ENCODE measurements at regions not wholly inside any gene's neighbourhood (a gene's known extent, or its start where the extent isn't known, plus 50 kb on each side); places are given as distances from the start of the nearest gene placed in this dataset.

DNA sequence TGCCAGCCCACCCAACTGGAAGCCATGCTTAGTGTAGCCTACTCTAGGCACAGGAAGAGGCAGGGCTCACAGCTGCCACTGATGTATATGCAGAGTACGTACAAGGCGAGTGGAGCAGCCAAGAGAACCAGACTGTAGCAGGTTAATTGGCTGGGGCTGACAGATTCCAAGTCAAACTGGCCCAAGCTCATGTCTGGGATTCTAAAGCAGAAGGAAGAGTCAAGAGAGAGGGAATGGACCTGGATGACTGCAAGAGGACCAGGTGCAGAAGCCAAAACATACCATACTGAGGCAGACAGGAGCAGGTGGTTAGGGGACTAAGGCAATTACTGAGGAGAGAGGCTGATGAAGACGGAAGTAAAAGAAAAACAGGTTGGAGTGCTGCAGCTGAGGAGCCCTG, 51.3 kb upstream of the LRRN2 start:
- Mint-ChIP-seq H3K27ac (no peak overlapping the region), H3K27me3 (peaks cover 45% of the 10 kb centered on the region)

DNA sequence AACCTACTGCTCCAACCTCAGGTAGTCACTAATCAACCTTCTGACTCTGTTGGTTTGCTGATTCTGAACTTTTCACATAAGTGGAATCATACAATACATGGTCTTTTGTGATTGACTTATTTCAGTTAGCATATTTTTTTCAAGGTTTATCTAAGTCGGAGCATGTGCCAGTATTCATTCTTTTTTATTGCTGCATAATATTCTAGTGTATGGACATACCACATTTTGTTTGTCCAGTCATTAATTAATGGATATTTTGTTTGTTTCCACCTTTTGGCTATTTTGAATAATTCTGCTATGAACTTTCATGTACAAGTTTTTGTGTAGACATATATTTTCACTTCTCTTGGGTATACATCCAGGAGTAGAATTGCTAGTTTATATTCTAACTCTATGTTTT, 53.0 kb upstream of the LRRN2 start:
- Mint-ChIP-seq H3K36me3 (no peaks in the 10 kb centered on the region), H3K9me3 (peaks cover 12% of the 10 kb centered on the region), H3K4me1 (no peaks in the 10 kb centered on the region), H3K27me3 (peaks cover 48% of the 10 kb centered on the region), H3K27ac (no peak overlapping the region), H3K4me3 (no peak overlapping the region)
- no peak for ATAC-seq

More for the DNA sequence above, 51.3 kb upstream of the LRRN2 start:
- Mint-ChIP-seq H3K9me3 (peaks cover 12% of the 10 kb centered on the region), H3K4me3 (no peak overlapping the region), H3K4me1 (no peaks in the 10 kb centered on the region), H3K36me3 (no peaks in the 10 kb centered on the region)
- ATAC-seq, result no peak

DNA sequence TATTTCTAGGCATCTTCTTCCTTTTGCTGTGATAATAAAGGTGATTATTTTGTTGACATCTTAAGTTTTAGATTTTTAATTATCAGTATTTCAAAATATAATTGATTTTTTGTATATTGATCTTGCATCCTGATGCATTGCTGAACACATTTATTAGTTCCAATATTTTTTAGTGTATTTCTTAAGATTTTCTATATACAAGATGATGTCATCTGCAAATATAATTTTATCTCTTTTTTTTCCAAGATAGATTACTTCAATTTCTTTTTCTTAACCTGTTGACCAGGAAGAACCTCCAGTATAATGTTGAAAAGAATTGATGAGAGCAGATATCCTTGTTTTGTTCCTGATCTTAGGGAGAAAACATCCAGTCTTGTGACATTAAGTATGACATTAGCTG, 54.8 kb upstream of the LRRN2 start:
- Mint-ChIP-seq H3K4me1 (no peaks in the 10 kb centered on the region), H3K36me3 (no peaks in the 10 kb centered on the region), H3K27me3 (peaks cover 42% of the 10 kb centered on the region), H3K4me3 (no peak overlapping the region), H3K9me3 (peaks cover 12% of the 10 kb centered on the region), H3K27ac (no peak overlapping the region)
- ATAC-seq, result no peak

DNA sequence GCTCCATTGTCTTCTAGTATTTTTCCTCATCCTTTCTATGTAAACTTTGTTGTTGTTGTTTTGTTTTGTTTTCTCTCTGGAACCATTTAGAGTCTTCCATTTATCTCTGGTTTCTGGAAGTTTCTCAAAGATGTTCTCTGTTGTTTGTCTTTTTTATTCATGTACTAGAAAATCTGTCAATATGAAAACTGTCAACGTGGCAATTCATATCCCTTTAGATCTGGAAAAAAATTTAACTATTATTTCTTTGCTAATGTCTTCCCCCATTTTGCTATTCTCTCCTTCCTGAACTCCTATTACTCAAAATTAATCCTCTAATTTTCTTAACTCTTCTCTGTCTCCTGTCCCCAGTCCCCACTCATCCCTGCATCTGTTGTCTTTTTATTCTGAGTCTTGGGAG, 55.9 kb upstream of the LRRN2 start:
- Mint-ChIP-seq H3K4me3 (no peak overlapping the region), H3K27ac (no peak overlapping the region)
- no peak for ATAC-seq

DNA sequence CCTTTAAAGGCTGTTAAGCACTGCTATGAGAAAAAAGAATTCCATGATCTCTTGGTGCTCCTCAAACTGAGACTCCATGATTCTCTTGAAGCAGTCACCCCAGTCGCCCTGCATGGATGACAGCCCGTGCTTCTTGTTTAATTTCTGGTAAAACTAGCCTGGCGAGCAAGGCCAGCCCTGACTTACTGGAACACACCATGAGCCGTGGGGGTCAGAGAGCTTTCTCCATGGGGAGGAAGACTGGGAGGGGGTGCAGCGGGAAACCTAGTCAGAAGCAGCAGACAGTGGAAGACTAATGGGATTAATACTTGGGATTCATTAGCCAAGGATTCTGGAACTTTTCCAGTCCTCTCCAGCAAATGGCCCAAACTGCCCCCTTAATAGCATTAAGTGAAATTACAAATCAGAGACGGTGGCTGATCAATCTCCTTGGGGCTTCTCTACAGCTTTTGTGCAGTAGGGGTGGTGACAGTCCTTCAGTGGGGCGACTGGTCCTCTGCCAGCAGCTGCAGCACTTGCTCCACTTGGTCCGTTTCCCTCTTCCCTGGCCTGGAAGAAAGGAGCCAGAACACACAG, 57.2 kb upstream of the LRRN2 start:
- no peak overlapping the region for H3K27ac Mint-ChIP-seq
- no peak overlapping the region for H3K4me3 Mint-ChIP-seq
- peaks cover 5% of the 10 kb centered on the region for H3K9me3 Mint-ChIP-seq
- no peaks in the 10 kb centered on the region for H3K4me1 Mint-ChIP-seq
- H3K27me3 Mint-ChIP-seq, result peaks cover 35% of the 10 kb centered on the region
- H3K36me3 Mint-ChIP-seq, result no peaks in the 10 kb centered on the region
- ATAC-seq, result no peak

More for the DNA sequence above, 55.9 kb upstream of the LRRN2 start:
- peaks cover 42% of the 10 kb centered on the region for H3K27me3 Mint-ChIP-seq
- H3K36me3 Mint-ChIP-seq, result no peaks in the 10 kb centered on the region
- H3K9me3 Mint-ChIP-seq, result peaks cover 12% of the 10 kb centered on the region
- no peaks in the 10 kb centered on the region for H3K4me1 Mint-ChIP-seq

DNA sequence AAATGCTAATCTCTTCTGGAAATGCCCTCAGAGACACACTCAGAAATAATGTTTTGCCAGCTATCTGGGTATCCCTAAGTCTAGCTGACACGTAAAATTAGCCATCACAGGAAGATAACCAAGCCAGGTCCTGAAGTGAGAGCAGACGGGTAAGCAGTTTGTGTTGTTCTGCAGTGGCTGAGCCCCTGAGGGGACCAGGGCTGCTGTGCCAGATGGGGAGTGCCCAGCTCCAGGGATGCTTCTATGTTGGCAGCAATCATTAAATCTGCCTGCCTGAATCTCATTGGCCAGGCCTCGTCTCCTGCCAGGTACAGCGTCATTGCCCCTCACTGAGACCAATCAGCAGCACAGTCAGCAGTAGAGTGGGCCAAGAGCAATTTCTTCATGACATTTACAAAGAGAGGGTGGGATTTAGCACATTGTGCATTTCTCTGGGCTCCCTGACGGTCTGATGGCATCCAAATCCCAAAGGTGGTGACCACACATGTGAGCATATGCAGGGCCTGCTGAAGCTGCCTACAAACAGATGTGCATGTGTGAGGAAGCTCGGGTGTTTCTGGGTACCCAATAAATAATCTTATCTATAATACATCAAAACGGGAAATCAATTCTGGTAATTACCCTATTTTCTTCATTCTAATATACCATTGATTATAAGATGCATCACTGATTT, 58.7 kb upstream of the LRRN2 start:
- Mint-ChIP-seq H3K36me3 (no peaks in the 10 kb centered on the region), H3K27ac (no peak overlapping the region), H3K27me3 (peaks cover 31% of the 10 kb centered on the region), H3K4me1 (no peaks in the 10 kb centered on the region), H3K9me3 (no peaks in the 10 kb centered on the region), H3K4me3 (no peak overlapping the region)
- no peak for ATAC-seq

DNA sequence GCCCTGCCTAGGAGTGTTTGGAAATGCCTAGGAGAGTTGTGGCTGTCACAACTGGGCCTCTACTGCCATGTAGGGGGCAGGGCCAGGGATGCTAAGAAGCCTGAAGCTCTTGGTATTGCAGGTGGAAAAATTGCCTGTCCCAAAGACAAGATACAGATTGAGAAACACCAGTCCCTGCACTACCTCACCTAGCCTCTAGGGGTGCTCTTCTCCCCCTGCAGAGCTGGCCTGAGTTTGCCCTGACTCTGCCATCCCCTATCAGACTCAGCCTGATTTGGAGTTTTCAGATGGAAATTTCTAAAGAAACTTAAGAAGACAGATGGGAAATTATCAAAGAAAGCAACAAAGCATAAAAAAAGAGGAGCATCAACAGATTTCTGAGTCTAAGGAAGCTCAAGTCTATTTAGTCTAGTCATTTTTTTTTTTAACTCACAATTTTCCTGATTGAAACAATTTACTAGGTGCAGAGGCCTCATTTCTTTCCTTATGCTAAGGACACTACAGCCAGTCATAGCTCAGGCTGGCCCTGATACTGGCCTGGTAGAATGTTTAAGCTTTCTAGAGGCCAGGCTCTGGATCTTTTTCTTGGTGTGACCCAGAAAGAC, 61.4 kb upstream of the LRRN2 start:
- peak; percentile 82 for ATAC-seq

DNA sequence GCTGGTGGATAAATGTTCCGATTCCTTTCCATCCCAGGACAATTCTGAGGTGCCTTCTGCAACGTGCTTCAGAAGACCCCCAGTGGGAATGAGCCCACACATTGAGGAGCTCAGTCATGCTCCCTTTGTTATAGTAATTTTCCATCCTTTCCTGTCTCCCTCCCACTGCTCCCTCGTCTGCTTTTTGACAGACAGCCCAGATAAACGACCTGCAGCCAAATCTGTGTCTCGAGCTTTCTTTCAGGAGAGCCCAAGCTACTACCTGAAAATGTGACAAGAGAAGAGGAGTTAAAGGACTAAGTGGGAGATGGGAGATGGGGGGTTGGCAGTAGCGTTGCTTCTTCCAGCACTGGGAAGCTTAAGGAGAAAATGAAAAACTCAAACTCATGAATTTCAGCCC, 65.9 kb upstream of the LRRN2 start:
- no peak overlapping the region for H3K4me3 Mint-ChIP-seq
- peaks cover 22% of the 10 kb centered on the region for H3K27me3 Mint-ChIP-seq
- no peak for ATAC-seq
- H3K4me1 Mint-ChIP-seq, result no peaks in the 10 kb centered on the region
- no peaks in the 10 kb centered on the region for H3K9me3 Mint-ChIP-seq
- H3K27ac Mint-ChIP-seq, result no peak overlapping the region
- no peaks in the 10 kb centered on the region for H3K36me3 Mint-ChIP-seq

More for the DNA sequence above, 61.4 kb upstream of the LRRN2 start:
- no peak overlapping the region for H3K4me3 Mint-ChIP-seq
- H3K27me3 Mint-ChIP-seq, result peaks cover 21% of the 10 kb centered on the region
- no peaks in the 10 kb centered on the region for H3K36me3 Mint-ChIP-seq
- no peaks in the 10 kb centered on the region for H3K9me3 Mint-ChIP-seq
- H3K27ac Mint-ChIP-seq, result no peak overlapping the region
- H3K4me1 Mint-ChIP-seq, result no peaks in the 10 kb centered on the region

DNA sequence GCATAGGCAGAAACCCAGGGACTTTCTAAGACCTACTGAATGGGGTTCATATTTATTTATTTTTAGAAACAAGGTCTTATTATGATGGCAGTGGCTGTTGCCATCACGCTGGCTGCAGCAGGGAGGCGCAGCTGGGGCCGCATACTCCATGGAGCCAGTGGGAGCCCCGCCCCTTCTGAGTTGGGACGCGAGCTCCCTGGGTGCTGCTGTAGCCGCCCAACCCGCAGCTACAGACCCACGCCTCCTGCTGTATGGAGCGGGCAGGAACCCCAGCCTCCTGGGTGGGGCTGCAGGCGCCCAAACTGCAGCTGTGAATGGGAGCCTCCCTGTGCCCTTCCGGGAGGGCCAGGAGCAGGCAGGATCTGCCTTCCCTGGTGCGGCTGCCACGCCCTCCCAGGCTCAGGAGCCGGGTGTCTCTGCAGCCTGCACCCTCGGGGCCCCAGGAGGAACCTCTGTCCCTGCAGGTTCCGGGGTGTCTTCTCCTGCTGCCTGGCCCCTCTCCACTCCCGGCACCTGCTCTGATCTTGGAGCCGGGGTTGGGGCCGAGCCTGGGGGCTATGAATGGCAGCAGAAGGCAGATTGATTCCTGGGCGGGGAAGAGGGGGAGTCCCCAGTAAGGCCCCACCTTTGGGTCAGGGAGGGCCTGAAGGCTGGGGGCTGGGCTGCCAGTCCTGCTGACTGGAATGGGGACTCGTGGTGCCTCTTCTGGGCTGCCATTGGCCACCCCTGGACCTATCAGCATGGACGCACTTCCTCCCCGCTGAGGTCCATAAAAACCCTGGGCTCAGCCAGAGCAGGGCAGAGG, 66.5 kb upstream of the LRRN2 start:
- Mint-ChIP-seq H3K36me3 (no peaks in the 10 kb centered on the region), H3K4me3 (no peak overlapping the region), H3K4me1 (no peaks in the 10 kb centered on the region), H3K9me3 (no peaks in the 10 kb centered on the region), H3K27me3 (peaks cover 22% of the 10 kb centered on the region), H3K27ac (no peak overlapping the region)
- ATAC-seq, result no peak

DNA sequence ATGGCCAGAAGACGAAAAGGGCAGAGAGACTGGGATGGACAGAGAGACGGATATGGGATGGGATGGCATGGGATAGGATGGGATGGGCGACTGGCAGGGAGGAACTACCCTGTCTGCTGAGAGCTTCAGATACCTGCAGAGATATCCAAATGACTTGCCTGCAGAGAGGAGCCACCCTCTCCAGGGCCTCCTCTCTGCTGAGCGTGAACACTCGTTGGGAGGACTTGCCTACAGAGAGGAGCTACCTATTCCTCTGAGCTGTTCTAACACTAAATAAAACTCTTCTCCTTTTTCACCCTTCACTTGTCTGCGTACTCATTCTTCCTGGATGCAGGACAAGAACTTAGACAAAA, 67.1 kb upstream of the LRRN2 start:
- no peak for ATAC-seq
- Mint-ChIP-seq H3K27me3 (peaks cover 22% of the 10 kb centered on the region), H3K27ac (no peak overlapping the region), H3K9me3 (no peaks in the 10 kb centered on the region), H3K4me3 (no peak overlapping the region), H3K4me1 (no peaks in the 10 kb centered on the region), H3K36me3 (no peaks in the 10 kb centered on the region)

DNA sequence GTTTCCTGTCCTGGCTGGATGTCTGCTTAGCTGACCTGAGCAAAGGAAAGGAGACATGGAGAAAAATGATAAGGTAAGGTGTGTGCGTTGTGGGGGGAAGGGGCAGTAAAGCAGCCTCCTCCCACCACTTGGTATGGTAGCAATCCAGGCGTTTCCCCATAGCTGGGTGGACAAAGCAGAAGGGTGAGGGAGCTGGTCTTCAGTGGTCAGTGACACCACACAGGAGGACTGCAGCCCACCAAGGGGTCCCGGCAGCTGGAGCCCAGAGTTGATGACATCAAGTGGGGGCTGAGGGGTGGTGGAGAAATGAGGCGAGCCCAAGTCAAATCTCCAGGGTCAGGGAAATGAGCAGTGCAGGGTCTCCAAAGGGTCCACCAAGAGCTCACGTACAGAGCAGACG, 69.3 kb upstream of the LRRN2 start:
- Mint-ChIP-seq H3K36me3 (no peaks in the 10 kb centered on the region), H3K4me3 (no peak overlapping the region), H3K9me3 (no peaks in the 10 kb centered on the region), H3K27me3 (peaks cover 27% of the 10 kb centered on the region), H3K27ac (no peak overlapping the region), H3K4me1 (no peaks in the 10 kb centered on the region)
- no peak for ATAC-seq

DNA sequence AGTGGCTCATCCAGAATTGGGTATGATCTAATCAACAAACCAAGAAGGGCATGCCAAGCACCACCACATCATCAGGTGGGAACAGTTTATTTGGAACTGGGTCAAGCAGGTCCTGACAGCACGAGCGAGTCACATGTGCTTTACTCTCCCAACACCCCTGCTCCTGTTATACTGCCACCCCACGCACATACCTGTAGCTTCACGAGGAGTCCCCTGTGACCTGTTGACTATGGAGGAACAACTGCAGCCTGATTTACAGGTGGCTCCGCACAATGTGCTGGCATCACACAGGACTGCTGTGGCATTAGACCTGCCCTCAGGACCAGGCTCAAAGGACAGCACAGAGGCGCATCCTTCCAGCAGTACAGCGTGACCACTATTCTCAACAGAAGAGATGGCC, 70.8 kb upstream of the LRRN2 start:
- no peak for ATAC-seq
- H3K4me1 Mint-ChIP-seq, result no peaks in the 10 kb centered on the region
- H3K9me3 Mint-ChIP-seq, result no peaks in the 10 kb centered on the region
- no peaks in the 10 kb centered on the region for H3K36me3 Mint-ChIP-seq
- H3K4me3 Mint-ChIP-seq, result no peak overlapping the region
- H3K27ac Mint-ChIP-seq, result no peak overlapping the region
- peaks cover 33% of the 10 kb centered on the region for H3K27me3 Mint-ChIP-seq

DNA sequence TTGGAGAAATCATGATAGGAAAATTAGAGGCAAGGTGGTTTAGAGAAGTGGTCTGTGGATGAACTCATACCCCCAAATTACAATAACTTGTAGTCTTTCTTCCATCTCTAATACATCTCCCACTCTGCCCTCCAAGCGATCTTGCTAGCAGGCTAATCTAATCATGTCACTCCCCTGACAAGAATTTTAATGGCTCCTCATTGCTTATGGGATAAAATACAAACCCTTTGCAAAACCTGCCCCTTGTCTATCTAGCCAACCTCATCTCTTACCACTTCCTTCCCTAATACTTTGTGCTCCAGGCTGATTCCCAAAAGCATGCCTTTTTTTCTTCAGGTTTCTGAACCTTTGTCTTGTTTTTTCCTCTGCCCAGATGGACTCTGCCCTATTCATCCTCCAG, 71.3 kb upstream of the LRRN2 start:
- H3K36me3 Mint-ChIP-seq, result no peaks in the 10 kb centered on the region
- peaks cover 33% of the 10 kb centered on the region for H3K27me3 Mint-ChIP-seq
- H3K4me3 Mint-ChIP-seq, result no peak overlapping the region
- ATAC-seq, result no peak
- H3K9me3 Mint-ChIP-seq, result no peaks in the 10 kb centered on the region
- H3K4me1 Mint-ChIP-seq, result no peaks in the 10 kb centered on the region
- H3K27ac Mint-ChIP-seq, result no peak overlapping the region

DNA sequence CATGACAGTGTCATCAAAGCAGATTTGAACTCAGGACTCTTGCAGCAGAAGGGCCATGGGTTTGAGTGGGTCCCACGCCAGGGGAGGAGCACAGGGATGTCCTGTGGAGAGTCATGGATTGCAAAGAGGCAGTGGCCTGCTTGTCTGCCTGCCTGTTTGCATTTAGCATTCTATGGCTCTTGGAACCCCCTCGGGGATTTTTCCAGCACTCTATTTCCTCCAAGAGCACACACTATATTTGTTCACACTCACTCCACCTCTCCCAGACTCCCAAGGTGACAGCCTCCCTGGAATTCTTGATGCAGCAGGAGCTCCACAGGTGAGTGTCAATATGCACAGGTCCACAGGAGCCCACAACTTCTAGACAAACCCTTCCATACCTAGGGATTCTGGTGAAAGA, 73.1 kb upstream of the LRRN2 start:
- Mint-ChIP-seq H3K4me3 (no peak overlapping the region), H3K27ac (no peak overlapping the region), H3K4me1 (peaks cover 4% of the 10 kb centered on the region), H3K36me3 (no peaks in the 10 kb centered on the region), H3K27me3 (peaks cover 26% of the 10 kb centered on the region), H3K9me3 (peaks cover 7% of the 10 kb centered on the region)
- ATAC-seq, result no peak

DNA sequence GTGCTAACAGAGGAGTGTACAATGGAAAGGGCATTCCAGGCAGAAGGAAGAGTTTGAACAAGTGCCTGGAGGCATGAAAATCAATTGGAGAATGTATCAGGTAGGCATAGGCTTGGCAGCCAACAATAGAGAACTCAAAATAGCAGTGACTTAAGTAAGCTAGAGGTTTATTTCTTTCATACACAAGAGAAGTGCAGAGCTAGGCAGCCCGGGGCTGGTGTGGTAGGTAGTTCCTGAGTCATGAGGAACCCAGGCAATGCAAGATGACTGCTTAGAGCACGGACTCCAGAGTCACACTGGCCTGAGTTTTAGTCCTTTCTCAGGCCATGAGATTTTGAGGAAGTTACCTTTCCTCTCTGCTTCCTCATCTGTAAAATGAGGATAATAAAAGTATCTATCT, 74.8 kb upstream of the LRRN2 start:
- no peak overlapping the region for H3K4me3 Mint-ChIP-seq
- peaks cover 7% of the 10 kb centered on the region for H3K9me3 Mint-ChIP-seq
- H3K27me3 Mint-ChIP-seq, result peaks cover 20% of the 10 kb centered on the region
- peaks cover 9% of the 10 kb centered on the region for H3K4me1 Mint-ChIP-seq
- H3K36me3 Mint-ChIP-seq, result no peaks in the 10 kb centered on the region
- no peak for ATAC-seq
- H3K27ac Mint-ChIP-seq, result no peak overlapping the region
